Nephron progenitor cell (in vitro differentiated cells): ENCODE measurements at regions not wholly inside any gene's neighbourhood (a gene's known extent, or its start where the extent isn't known, plus 50 kb on each side); places are given as distances from the start of the nearest gene placed in this dataset.

Experiments used
- DNase-seq: peaks from one replicate; pipeline ENCODE4 v3.0.0; 2021
- H3K27ac Mint-ChIP-seq: 2 replicates; pipeline ENCODE4 v1.8.0; 2021; ENCODE audit warnings: mild to moderate bottlenecking, moderate library complexity, mixed read lengths
- H3K27me3 Mint-ChIP-seq: 2 replicates; pipeline ENCODE4 v1.8.0; 2021; ENCODE audit warnings: mild to moderate bottlenecking, low read depth, mixed read lengths; ENCODE audit not compliant: poor library complexity
- H3K36me3 Mint-ChIP-seq: 2 replicates; pipeline ENCODE4 v1.8.0; 2021; ENCODE audit warnings: low read depth, mixed read lengths
- H3K4me1 Mint-ChIP-seq: 2 replicates; pipeline ENCODE4 v1.8.0; 2021; ENCODE audit warnings: mixed read lengths
- H3K4me3 Mint-ChIP-seq: 2 replicates; pipeline ENCODE4 v1.8.0; 2021; ENCODE audit warnings: mild to moderate bottlenecking, moderate library complexity, mixed read lengths
- H3K9me3 Mint-ChIP-seq: 2 replicates; pipeline ENCODE4 v1.8.0; 2021; ENCODE audit warnings: mild to moderate bottlenecking, moderate library complexity, mixed read lengths
- CTCF ChIP-seq: fragments of 200-600 bp; sonication (generic); IDR thresholded peaks from 2 replicates; pipeline ENCODE4 v1.5.0; 2021; ENCODE audit warnings: antibody characterized with exemption

DNA sequence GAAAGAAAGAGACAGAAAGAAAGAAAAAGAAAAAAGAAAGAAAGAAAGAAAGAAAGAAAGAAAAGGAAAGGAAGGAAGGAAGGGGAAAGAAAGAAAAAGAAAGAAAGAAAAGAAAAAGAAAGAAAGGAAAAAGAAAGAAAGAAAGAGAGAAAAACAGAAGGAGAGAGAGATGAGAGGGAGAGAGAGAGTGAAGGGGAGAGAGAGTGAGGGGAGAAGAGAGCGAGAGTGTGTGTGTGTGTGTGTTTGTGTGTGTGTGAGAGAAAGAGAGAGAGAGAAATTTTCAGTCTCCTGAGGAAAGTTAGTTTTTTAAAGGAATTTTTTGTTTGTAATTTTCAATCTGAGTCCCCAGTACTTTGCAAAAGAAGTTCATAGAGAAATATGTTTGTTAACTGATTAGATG, 504.1 kb upstream of the POU3F4 start:
- Mint-ChIP-seq H3K36me3 (no peaks in the 10 kb centered on the region), H3K4me1 (no peaks in the 10 kb centered on the region), H3K27me3 (no peaks in the 10 kb centered on the region), H3K27ac (no peak overlapping the region), H3K4me3 (no peak overlapping the region), H3K9me3 (peaks cover 31% of the 10 kb centered on the region)
- no peak for TF ChIP-seq CTCF
- no peak for DNase-seq

- peak; percentile 47 for TF ChIP-seq CTCF
- DNase-seq, result no peak
- H3K36me3 Mint-ChIP-seq, result no peaks in the 10 kb centered on the region
- H3K4me1 Mint-ChIP-seq, result no peaks in the 10 kb centered on the region
- H3K9me3 Mint-ChIP-seq, result peaks cover 23% of the 10 kb centered on the region
- H3K4me3 Mint-ChIP-seq, result no peak overlapping the region
- H3K27ac Mint-ChIP-seq, result no peak overlapping the region
- H3K27me3 Mint-ChIP-seq, result no peaks in the 10 kb centered on the region
Observed at GRCh38 chrX:83008415-83008814, 499.7 kb upstream of the POU3F4 start.

GRCh38 chrX:83019258-83019657, 488.8 kb upstream of the POU3F4 start:
- Mint-ChIP-seq H3K27me3 (peaks cover 3% of the 10 kb centered on the region), H3K4me3 (no peak overlapping the region), H3K4me1 (no peaks in the 10 kb centered on the region), H3K27ac (no peak overlapping the region), H3K9me3 (peaks cover 36% of the 10 kb centered on the region), H3K36me3 (no peaks in the 10 kb centered on the region)
- DNase-seq, result no peak
- no peak for TF ChIP-seq CTCF

- no peak overlapping the region for H3K4me3 Mint-ChIP-seq
Observed at GRCh38 chrX:83022020-83022419, 486.1 kb upstream of the POU3F4 start.

More at GRCh38 chrX:83022020-83022419, 486.1 kb upstream of the POU3F4 start:
- DNase-seq, result no peak
- Mint-ChIP-seq H3K27me3 (peaks cover 3% of the 10 kb centered on the region), H3K27ac (no peak overlapping the region), H3K36me3 (no peaks in the 10 kb centered on the region), H3K9me3 (peaks cover 45% of the 10 kb centered on the region), H3K4me1 (no peaks in the 10 kb centered on the region)
- TF ChIP-seq CTCF, result no peak
